WTC11 (cell line): ENCODE measurements at regions not wholly inside any gene's neighbourhood (a gene's known extent, or its start where the extent isn't known, plus 50 kb on each side); places are given as distances from the start of the nearest gene placed in this dataset.

ENCODE experiments used
- ATAC-seq: fragments of 200-7000 bp; cut with Tn5 transposase; 2 replicates; pipeline ENCODE4 v1.10.0; 2021; ENCODE audit warnings: mild to moderate bottlenecking, moderate library complexity
- CTCF ChIA-PET: fragments of 300-600 bp; sonication (Branson Sonifier 250); formaldehyde crosslinking; loops from one replicate; lab custom pipeline; 2021; ENCODE audit warnings: antibody characterized with exemption; lab: Charles Lee
- POLR2A ChIA-PET: fragments of 350-600 bp; sonication (Branson Sonifier 250); formaldehyde crosslinking; loops from one replicate; lab custom pipeline; 2021; ENCODE audit warnings: antibody characterized with exemption; lab: Charles Lee
- DNase-seq: peaks from one replicate; pipeline ENCODE4 v3.0.0; 2021; ENCODE audit warnings: low spot score
- H3K27ac Mint-ChIP-seq: 2 replicates; pipeline ENCODE4 v1.8.0; 2021; ENCODE audit warnings: mixed read lengths
- H3K27me3 Mint-ChIP-seq: 2 replicates; pipeline ENCODE4 v1.8.0; 2021; ENCODE audit warnings: low read depth, mild to moderate bottlenecking, moderate library complexity, mixed read lengths
- H3K36me3 Mint-ChIP-seq: 2 replicates; pipeline ENCODE4 v1.8.0; 2021; ENCODE audit warnings: mixed read lengths
- H3K4me1 Mint-ChIP-seq: 2 replicates; pipeline ENCODE4 v1.8.0; 2022; ENCODE audit warnings: mixed read lengths
- H3K4me3 Mint-ChIP-seq: 2 replicates; pipeline ENCODE4 v1.8.0; 2021; ENCODE audit warnings: mild to moderate bottlenecking, moderate library complexity, mixed read lengths
- H3K9me3 Mint-ChIP-seq: 2 replicates; pipeline ENCODE4 v1.8.0; 2021; ENCODE audit warnings: mixed read lengths
- ATF1 ChIP-seq: sonication (generic); formaldehyde crosslinking; IDR thresholded peaks from 2 replicates; pipeline ENCODE4 v1.8.1; 2023; ENCODE audit warnings: mild to moderate bottlenecking, moderate library complexity, missing genetic modification reagents
- ATF6 ChIP-seq: sonication (generic); formaldehyde crosslinking; IDR thresholded peaks from 2 replicates; pipeline ENCODE4 v1.8.1; 2023; ENCODE audit warnings: mild to moderate bottlenecking, missing genetic modification reagents
- CTCF ChIP-seq: fragments of 200-600 bp; IDR thresholded peaks from 2 replicates; pipeline ENCODE4 v1.8.0; 2022; ENCODE audit warnings: antibody characterized with exemption
- E2F4 ChIP-seq: sonication (generic); formaldehyde crosslinking; IDR thresholded peaks from 2 replicates; pipeline ENCODE4 v1.8.1; 2022; ENCODE audit warnings: low read depth, mild to moderate bottlenecking, moderate library complexity, missing genetic modification reagents, borderline replicate concordance
- ELF4 ChIP-seq: sonication (generic); formaldehyde crosslinking; IDR thresholded peaks from 2 replicates; pipeline ENCODE4 v1.8.1; 2022; ENCODE audit warnings: low read depth, mild to moderate bottlenecking, moderate library complexity, missing genetic modification reagents
- FOXJ3 ChIP-seq: sonication (generic); formaldehyde crosslinking; IDR thresholded peaks from 2 replicates; pipeline ENCODE4 v1.9.0; 2021; ENCODE audit warnings: missing genetic modification reagents, mild to moderate bottlenecking, borderline replicate concordance
- FOXK1 ChIP-seq: sonication (generic); formaldehyde crosslinking; IDR thresholded peaks from 2 replicates; pipeline ENCODE4 v1.8.0; 2022; ENCODE audit warnings: mild to moderate bottlenecking, moderate library complexity, missing genetic modification reagents
- GRHL2 ChIP-seq: fragments of 250-450 bp; sonication (Bioruptor Pico); IDR thresholded peaks from 2 replicates; pipeline ENCODE4 v1.8.0; 2022; ENCODE audit warnings: mild to moderate bottlenecking, moderate library complexity; ENCODE audit not compliant: insufficient replicate concordance, severe bottlenecking
- HMGA2 ChIP-seq: fragments of 250-450 bp; sonication (Bioruptor Pico); IDR thresholded peaks from 2 replicates; pipeline ENCODE4 v1.4.0; 2021; ENCODE audit warnings: mild to moderate bottlenecking, moderate library complexity
- JUN ChIP-seq: sonication (generic); formaldehyde crosslinking; IDR thresholded peaks from 2 replicates; pipeline ENCODE4 v1.8.0; 2023; ENCODE audit warnings: mild to moderate bottlenecking, missing genetic modification reagents
- MXD4 ChIP-seq: fragments of 250-450 bp; sonication (Bioruptor Pico); IDR thresholded peaks from 2 replicates; pipeline ENCODE4 v1.8.0; 2021; ENCODE audit warnings: mild to moderate bottlenecking, moderate library complexity, borderline replicate concordance
- NFATC4 ChIP-seq: fragments of 250-450 bp; sonication (Bioruptor Pico); IDR thresholded peaks from 2 replicates; pipeline ENCODE4 v1.9.0; 2021; ENCODE audit warnings: mild to moderate bottlenecking
- NFYB ChIP-seq: sonication (generic); formaldehyde crosslinking; conservative IDR thresholded peaks from 2 replicates; pipeline ENCODE4 v1.8.0; 2022; ENCODE audit warnings: low read depth, missing genetic modification reagents
- NR3C1 ChIP-seq: sonication (generic); formaldehyde crosslinking; conservative IDR thresholded peaks from 2 replicates; pipeline ENCODE4 v1.8.1; 2023; ENCODE audit warnings: low read depth, mild to moderate bottlenecking, missing genetic modification reagents
- OVOL2 ChIP-seq: fragments of 250-450 bp; sonication (Bioruptor Pico); IDR thresholded peaks from 2 replicates; pipeline ENCODE4 v1.9.0; 2021; ENCODE audit warnings: mild to moderate bottlenecking, borderline replicate concordance
- RORB ChIP-seq: fragments of 250-450 bp; sonication (Bioruptor Pico); IDR thresholded peaks from 2 replicates; pipeline ENCODE4 v1.9.0; 2021; ENCODE audit warnings: mild to moderate bottlenecking
- TP53 ChIP-seq: sonication (generic); formaldehyde crosslinking; IDR thresholded peaks from 2 replicates; pipeline ENCODE4 v1.8.1; 2023; ENCODE audit warnings: mild to moderate bottlenecking, missing genetic modification reagents
- USF1 ChIP-seq: sonication (generic); formaldehyde crosslinking; IDR thresholded peaks from 2 replicates; pipeline ENCODE4 v1.8.0; 2022; ENCODE audit warnings: mild to moderate bottlenecking, missing genetic modification reagents
- ZNF121 ChIP-seq: sonication (generic); formaldehyde crosslinking; IDR thresholded peaks from 2 replicates; pipeline ENCODE4 v1.8.0; 2023; ENCODE audit warnings: missing genetic modification reagents
- ZNF219 ChIP-seq: sonication (generic); formaldehyde crosslinking; IDR thresholded peaks from 2 replicates; pipeline ENCODE4 v1.8.0; 2023; ENCODE audit warnings: missing genetic modification reagents, mild to moderate bottlenecking, borderline replicate concordance
- ZNF416 ChIP-seq: fragments of 250-450 bp; sonication (Bioruptor Pico); IDR thresholded peaks from 2 replicates; pipeline ENCODE4 v1.9.0; 2021; ENCODE audit warnings: mild to moderate bottlenecking, inconsistent platforms
- ZNF671 ChIP-seq: fragments of 250-450 bp; sonication (Bioruptor Pico); IDR thresholded peaks from 2 replicates; pipeline ENCODE4 v1.8.0; 2021; ENCODE audit warnings: mild to moderate bottlenecking
- TF ChIP-seq, protein P1 (sequence below): sonication (generic); formaldehyde crosslinking; conservative IDR thresholded peaks from 2 replicates; pipeline ENCODE4 v1.8.1; 2022; ENCODE audit warnings: mild to moderate bottlenecking, missing genetic modification reagents
- TF ChIP-seq, protein P2 (sequence below): fragments of 250-450 bp; sonication (Bioruptor Pico); IDR thresholded peaks from 2 replicates; pipeline ENCODE4 v1.8.0; 2021; ENCODE audit warnings: mild to moderate bottlenecking
- TF ChIP-seq, protein P3 (sequence below): sonication (generic); formaldehyde crosslinking; IDR thresholded peaks from 2 replicates; pipeline ENCODE4 v1.8.0; 2023; ENCODE audit warnings: missing genetic modification reagents
- TF ChIP-seq, protein P4 (sequence below): fragments of 250-450 bp; sonication (Bioruptor Pico); conservative IDR thresholded peaks from 2 replicates; pipeline ENCODE4 v1.9.0; 2021; ENCODE audit warnings: mild to moderate bottlenecking

GRCh38 chr10:91135113-91135512 lies 85.3 kb upstream of the PCGF5 start:
- ATAC-seq (no peak), DNase-seq (no peak)
- peaks cover 6% of the 10 kb centered on the region for H3K4me1 Mint-ChIP-seq
- H3K27ac Mint-ChIP-seq, result no peak overlapping the region
- H3K36me3 Mint-ChIP-seq, result no peaks in the 10 kb centered on the region
- no peaks in the 10 kb centered on the region; the same call in none of the 2 replicates for H3K27me3 Mint-ChIP-seq
- ChIA-PET POLR2A (no interaction called here), CTCF (interaction anchor here (0.7 to 1.2 kb wide), 2 partner anchors 44 to 223 kb away, joined by 3 to 5 read pairs; no protein-coding TSS in a partner anchor)
- TF ChIP-seq OVOL2 (CRISPR knock-in tag) (no peak), ZNF219 (no peak), ZNF416 (CRISPR knock-in tag) (no peak), ZNF121 (no peak), RORB (CRISPR knock-in tag) (no peak), FOXJ3 (no peak), USF1 (CRISPR knock-in tag) (no peak), MXD4 (CRISPR knock-in tag) (no peak), E2F4 (CRISPR knock-in tag) (no peak), TP53 (CRISPR knock-in tag) (no peak), FOXK1 (CRISPR knock-in tag) (no peak), NFATC4 (CRISPR knock-in tag) (no peak), GRHL2 (no peak)
- TF ChIP-seq, protein P1, sequence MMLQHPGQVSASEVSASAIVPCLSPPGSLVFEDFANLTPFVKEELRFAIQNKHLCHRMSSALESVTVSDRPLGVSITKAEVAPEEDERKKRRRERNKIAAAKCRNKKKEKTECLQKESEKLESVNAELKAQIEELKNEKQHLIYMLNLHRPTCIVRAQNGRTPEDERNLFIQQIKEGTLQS, result no peak
- TF ChIP-seq, protein P2, sequence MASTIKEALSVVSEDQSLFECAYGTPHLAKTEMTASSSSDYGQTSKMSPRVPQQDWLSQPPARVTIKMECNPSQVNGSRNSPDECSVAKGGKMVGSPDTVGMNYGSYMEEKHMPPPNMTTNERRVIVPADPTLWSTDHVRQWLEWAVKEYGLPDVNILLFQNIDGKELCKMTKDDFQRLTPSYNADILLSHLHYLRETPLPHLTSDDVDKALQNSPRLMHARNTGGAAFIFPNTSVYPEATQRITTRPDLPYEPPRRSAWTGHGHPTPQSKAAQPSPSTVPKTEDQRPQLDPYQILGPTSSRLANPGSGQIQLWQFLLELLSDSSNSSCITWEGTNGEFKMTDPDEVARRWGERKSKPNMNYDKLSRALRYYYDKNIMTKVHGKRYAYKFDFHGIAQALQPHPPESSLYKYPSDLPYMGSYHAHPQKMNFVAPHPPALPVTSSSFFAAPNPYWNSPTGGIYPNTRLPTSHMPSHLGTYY, result no peak
- TF ChIP-seq, protein P3, sequence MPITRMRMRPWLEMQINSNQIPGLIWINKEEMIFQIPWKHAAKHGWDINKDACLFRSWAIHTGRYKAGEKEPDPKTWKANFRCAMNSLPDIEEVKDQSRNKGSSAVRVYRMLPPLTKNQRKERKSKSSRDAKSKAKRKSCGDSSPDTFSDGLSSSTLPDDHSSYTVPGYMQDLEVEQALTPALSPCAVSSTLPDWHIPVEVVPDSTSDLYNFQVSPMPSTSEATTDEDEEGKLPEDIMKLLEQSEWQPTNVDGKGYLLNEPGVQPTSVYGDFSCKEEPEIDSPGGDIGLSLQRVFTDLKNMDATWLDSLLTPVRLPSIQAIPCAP (CRISPR knock-in tag), result no peak
- no peak overlapping the region for H3K4me3 Mint-ChIP-seq
- H3K9me3 Mint-ChIP-seq, result no peaks in the 10 kb centered on the region

GRCh38 chr10:91137011-91137643 lies 83.3 kb upstream of the PCGF5 start:
- no peaks in the 10 kb centered on the region; the same call in 1 of the 2 replicates for H3K27me3 Mint-ChIP-seq
- H3K4me3 Mint-ChIP-seq, result no peak overlapping the region
- POLR2A ChIA-PET, result no interaction called here
- H3K9me3 Mint-ChIP-seq, result no peaks in the 10 kb centered on the region
- CTCF ChIA-PET, result no interaction called here
- DNase-seq, result no peak
- H3K27ac Mint-ChIP-seq, result no peak overlapping the region
- no peak for ATAC-seq
- peaks cover 6% of the 10 kb centered on the region for H3K4me1 Mint-ChIP-seq
- no peaks in the 10 kb centered on the region for H3K36me3 Mint-ChIP-seq
- TF ChIP-seq ZNF121, result no peak
- TF ChIP-seq HMGA2 (CRISPR knock-in tag), result no peak
- no peak for TF ChIP-seq ZNF416 (CRISPR knock-in tag)
- TF ChIP-seq JUN, result no peak
- TF ChIP-seq ATF1 (CRISPR knock-in tag), result no peak
- no peak for TF ChIP-seq CTCF
- no peak for TF ChIP-seq NR3C1 (CRISPR knock-in tag)
- no peak for TF ChIP-seq ATF6 (CRISPR knock-in tag)
- TF ChIP-seq ELF4 (CRISPR knock-in tag), result no peak
- no peak for TF ChIP-seq NFYB (CRISPR knock-in tag)
- TF ChIP-seq, protein P4, sequence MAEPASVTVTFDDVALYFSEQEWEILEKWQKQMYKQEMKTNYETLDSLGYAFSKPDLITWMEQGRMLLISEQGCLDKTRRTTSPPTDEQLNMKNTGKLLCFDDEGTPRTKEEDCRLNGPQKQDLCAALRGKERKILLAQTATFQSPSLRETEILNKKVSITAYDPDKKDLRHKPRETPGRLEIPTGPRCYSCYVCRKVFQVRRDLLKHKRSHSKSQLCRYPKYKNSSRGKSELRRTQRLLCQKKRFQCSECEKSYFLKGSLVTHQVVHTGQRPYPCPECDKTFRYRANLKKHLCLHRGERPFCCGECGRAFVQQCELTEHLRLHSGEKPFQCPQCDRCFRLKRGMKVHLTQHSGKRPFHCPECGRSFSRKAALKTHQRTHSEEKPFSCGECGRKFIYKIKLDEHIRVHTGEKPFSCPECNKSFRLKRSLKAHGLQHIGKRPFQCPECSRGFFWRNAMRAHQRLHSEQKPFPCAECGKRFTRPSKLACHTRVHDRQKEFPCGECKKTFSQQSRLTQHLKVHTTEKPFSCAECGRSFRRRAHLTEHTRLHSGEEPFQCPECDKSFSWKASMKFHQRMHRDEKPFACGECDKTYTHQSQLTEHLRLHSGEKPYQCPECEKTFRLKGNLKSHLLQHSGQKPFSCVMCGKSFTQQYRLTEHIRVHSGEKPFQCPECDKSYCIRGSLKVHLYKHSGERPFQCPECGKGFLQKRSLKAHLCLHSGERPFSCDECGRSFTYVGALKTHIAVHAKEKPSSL (CRISPR knock-in tag), result no peak
- TF ChIP-seq ZNF671 (CRISPR knock-in tag), result no peak
- TF ChIP-seq USF1 (CRISPR knock-in tag), result no peak
